ENCODE measurements at regions not wholly inside any gene's neighbourhood (a gene's known extent, or its start where the extent isn't known, plus 50 kb on each side); places are given as distances from the start of the nearest gene placed in this dataset.
A peak's percentile ranks its signal among the peaks of the same experiment; 100 is the strongest.

- no peak for TF ChIP-seq CTCF (conservative IDR thresholded peaks at IDR 0.05)
- peak overlapping the region; percentile 12; the same call in 1 of the 2 replicates for H3K27ac ChIP-seq
Observed at GRCh38 chr11:94678236-94678635, 89.9 kb upstream of the AMOTL1 start.

GRCh38 chr11:94678901-94679300, 89.3 kb upstream of the AMOTL1 start:
- TF ChIP-seq CTCF (conservative IDR thresholded peaks at IDR 0.05), result no peak
- no peak overlapping the region; the same call in 1 of the 2 replicates for H3K27ac ChIP-seq

- no peak for TF ChIP-seq CTCF (conservative IDR thresholded peaks at IDR 0.05)
- H3K27ac ChIP-seq, result no peak overlapping the region
Observed at GRCh38 chr11:94680426-94680825, 87.7 kb upstream of the AMOTL1 start.

- H3K27ac ChIP-seq, result no peak overlapping the region
- no peak for TF ChIP-seq CTCF (conservative IDR thresholded peaks at IDR 0.05)
Observed at GRCh38 chr11:94681140-94681539, 87.0 kb upstream of the AMOTL1 start.

GRCh38 chr11:94681852-94682251, 86.3 kb upstream of the AMOTL1 start:
- TF ChIP-seq CTCF (conservative IDR thresholded peaks at IDR 0.05), result no peak
- H3K27ac ChIP-seq, result no peak overlapping the region

GRCh38 chr11:94694309-94695060, 73.7 kb upstream of the AMOTL1 start:
- TF ChIP-seq CTCF (conservative IDR thresholded peaks at IDR 0.05), result no peak
- no peak overlapping the region for H3K27ac ChIP-seq

GRCh38 chr11:94697156-94697555, 71.0 kb upstream of the AMOTL1 start:
- no peak for TF ChIP-seq CTCF (conservative IDR thresholded peaks at IDR 0.05)
- no peak overlapping the region for H3K27ac ChIP-seq
